DOHH2 (cell line): ENCODE measurements at regions not wholly inside any gene's neighbourhood (a gene's known extent, or its start where the extent isn't known, plus 50 kb on each side); places are given as distances from the start of the nearest gene placed in this dataset.

Experiments
- EZH2phosphoT487 ChIP-seq: fragments of 200-600 bp; sonication (generic); IDR thresholded peaks from 2 replicates; pipeline ENCODE4 v1.6.1; 2017; ENCODE audit warnings: borderline replicate concordance, mild to moderate bottlenecking, antibody characterized with exemption, low read length, moderate library complexity, mixed read lengths
- TF ChIP-seq, protein P1 (sequence below): fragments of 200-600 bp; sonication (generic); IDR thresholded peaks from one replicate; pipeline ENCODE4 v1.5.1; 2014; ENCODE audit warnings: antibody characterized with exemption, mild to moderate bottlenecking, low read depth, low read length; ENCODE audit not compliant: poor library complexity, severe bottlenecking

DNA sequence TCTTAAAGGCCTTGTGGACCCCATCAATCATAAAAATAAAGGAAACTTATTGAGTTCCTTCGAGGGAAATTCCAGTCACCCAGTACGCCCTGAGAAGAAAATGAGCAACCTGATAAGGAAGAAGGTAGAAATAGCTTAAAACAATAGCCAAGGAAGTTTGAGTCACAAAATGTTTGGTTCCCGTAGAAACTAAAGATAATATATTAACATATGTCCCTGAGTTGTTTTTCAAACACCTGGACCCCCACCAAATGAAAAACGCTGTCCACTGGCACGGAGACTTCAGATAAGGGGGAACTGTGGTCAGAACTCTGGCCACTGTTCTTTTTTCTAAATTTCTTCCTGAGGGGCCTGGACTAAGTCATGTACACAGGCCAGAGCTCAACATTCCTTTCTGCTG, 669.1 kb downstream of the ADCYAP1 start:
- TF ChIP-seq, protein P1, sequence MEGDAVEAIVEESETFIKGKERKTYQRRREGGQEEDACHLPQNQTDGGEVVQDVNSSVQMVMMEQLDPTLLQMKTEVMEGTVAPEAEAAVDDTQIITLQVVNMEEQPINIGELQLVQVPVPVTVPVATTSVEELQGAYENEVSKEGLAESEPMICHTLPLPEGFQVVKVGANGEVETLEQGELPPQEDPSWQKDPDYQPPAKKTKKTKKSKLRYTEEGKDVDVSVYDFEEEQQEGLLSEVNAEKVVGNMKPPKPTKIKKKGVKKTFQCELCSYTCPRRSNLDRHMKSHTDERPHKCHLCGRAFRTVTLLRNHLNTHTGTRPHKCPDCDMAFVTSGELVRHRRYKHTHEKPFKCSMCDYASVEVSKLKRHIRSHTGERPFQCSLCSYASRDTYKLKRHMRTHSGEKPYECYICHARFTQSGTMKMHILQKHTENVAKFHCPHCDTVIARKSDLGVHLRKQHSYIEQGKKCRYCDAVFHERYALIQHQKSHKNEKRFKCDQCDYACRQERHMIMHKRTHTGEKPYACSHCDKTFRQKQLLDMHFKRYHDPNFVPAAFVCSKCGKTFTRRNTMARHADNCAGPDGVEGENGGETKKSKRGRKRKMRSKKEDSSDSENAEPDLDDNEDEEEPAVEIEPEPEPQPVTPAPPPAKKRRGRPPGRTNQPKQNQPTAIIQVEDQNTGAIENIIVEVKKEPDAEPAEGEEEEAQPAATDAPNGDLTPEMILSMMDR = no peak
- TF ChIP-seq EZH2phosphoT487 = no peak
